HG03439 (cell line): ENCODE measurements at regions not wholly inside any gene's neighbourhood (a gene's known extent, or its start where the extent isn't known, plus 50 kb on each side); places are given as distances from the start of the nearest gene placed in this dataset.

Experiments used
- ATAC-seq: cut with Tn5 transposase; IDR thresholded peaks from one replicate; pipeline ENCODE4 v1.9.1; 2021; ENCODE audit warnings: mild to moderate bottlenecking, moderate library complexity; ENCODE audit not compliant: unreplicated experiment

GRCh38 chr1:59105548-59106507 lies 191.1 kb upstream of the FGGY start:
- ATAC-seq: no peak

GRCh38 chr1:59107516-59107915 lies 189.4 kb upstream of the FGGY start:
- ATAC-seq: no peak

GRCh38 chr1:59107916-59108315 lies 189.0 kb upstream of the FGGY start:
- no peak for ATAC-seq

- ATAC-seq: no peak
Observed at GRCh38 chr1:59108481-59109317, 188.2 kb upstream of the FGGY start.

GRCh38 chr1:59110271-59110670 lies 186.6 kb upstream of the FGGY start:
- no peak for ATAC-seq

GRCh38 chr1:59113876-59114457 lies 182.9 kb upstream of the FGGY start:
- no peak for ATAC-seq

GRCh38 chr1:59115865-59116264 lies 181.0 kb upstream of the FGGY start:
- no peak for ATAC-seq

GRCh38 chr1:59116920-59117542 lies 179.9 kb upstream of the FGGY start:
- ATAC-seq: no peak

GRCh38 chr1:59122527-59122926 lies 174.4 kb upstream of the FGGY start:
- no peak for ATAC-seq

- no peak for ATAC-seq
Observed at GRCh38 chr1:59123081-59123681, 173.7 kb upstream of the FGGY start.

GRCh38 chr1:59124166-59124565 lies 172.7 kb upstream of the FGGY start:
- no peak for ATAC-seq

- ATAC-seq: no peak
Observed at GRCh38 chr1:59125154-59125553, 171.7 kb upstream of the FGGY start.

- no peak for ATAC-seq
Observed at GRCh38 chr1:59125676-59126320, 171.1 kb upstream of the FGGY start.

GRCh38 chr1:59126366-59126765 lies 170.5 kb upstream of the FGGY start:
- no peak for ATAC-seq

GRCh38 chr1:59128239-59128736 lies 168.6 kb upstream of the FGGY start:
- ATAC-seq: no peak

- ATAC-seq: no peak
Observed at GRCh38 chr1:59128784-59129227, 168.1 kb upstream of the FGGY start.

GRCh38 chr1:59132295-59132694 lies 164.6 kb upstream of the FGGY start:
- ATAC-seq: no peak

GRCh38 chr1:59133997-59134396 lies 162.9 kb upstream of the FGGY start:
- ATAC-seq: no peak

GRCh38 chr1:59135761-59136255 lies 161.1 kb upstream of the FGGY start:
- ATAC-seq: no peak
